PFSK-1 (cell line): ENCODE measurements at regions not wholly inside any gene's neighbourhood (a gene's known extent, or its start where the extent isn't known, plus 50 kb on each side); places are given as distances from the start of the nearest gene placed in this dataset.

ENCODE experiments used
- FOXP2 ChIP-seq: optimal IDR thresholded peaks from 2 replicates; pipeline ENCODE3; 2011; ENCODE audit warnings: borderline replicate concordance, control low read depth, inconsistent platforms; ENCODE audit not compliant: insufficient read depth; ENCODE audit errors: extremely low read length, extremely low read depth
- POLR2AphosphoS5 ChIP-seq: IDR thresholded peaks from 2 replicates; pipeline ENCODE4 v1.6.1; 2012; ENCODE audit warnings: low read depth, mild to moderate bottlenecking, control low read depth, low read length, moderate library complexity
- REST ChIP-seq, 2 experiments: IDR thresholded peaks; 2 replicates each; pipeline versions ENCODE4 v1.6.1 to v1.8.0; 2011 to 2012; ENCODE audit warnings: low read depth in 2 of 2, low read length in 2 of 2, control low read depth in 1 of 2, inconsistent platforms in 1 of 2, mild to moderate bottlenecking in 1 of 2, moderate library complexity in 1 of 2; ENCODE audit not compliant: insufficient read depth in 1 of 2
- SIN3A ChIP-seq: IDR thresholded peaks from 2 replicates; pipeline ENCODE4 v1.6.1; 2012; ENCODE audit warnings: mild to moderate bottlenecking, low read length, moderate library complexity, borderline replicate concordance; ENCODE audit not compliant: insufficient read depth
- TAF1 ChIP-seq: IDR thresholded peaks from 2 replicates; pipeline ENCODE4 v1.6.1; 2012; ENCODE audit warnings: low read length, control low read depth, borderline replicate concordance; ENCODE audit not compliant: insufficient read depth

GRCh38 chr5:116905885-116906284, 331.3 kb upstream of the SEMA6A start:
- TF ChIP-seq FOXP2 (no peak), POLR2AphosphoS5 (no peak), TAF1 (no peak), SIN3A (no peak), REST (IDR thresholded peaks at IDR 0.05; ENCODE audit: insufficient read depth in 1 of 2, low read depth in 2 of 2, low read length in 2 of 2) (no peak)

GRCh38 chr5:116900793-116901192, 326.2 kb upstream of the SEMA6A start:
- TF ChIP-seq SIN3A (no peak), POLR2AphosphoS5 (no peak), REST (IDR thresholded peaks at IDR 0.05; ENCODE audit: insufficient read depth in 1 of 2, low read depth in 2 of 2, low read length in 2 of 2) (no peak), FOXP2 (no peak), TAF1 (no peak)

- TF ChIP-seq POLR2AphosphoS5 = no peak
These were observed 324.3 kb upstream of the SEMA6A start for GRCh38 chr5:116898917-116899316.

GRCh38 chr5:116897291-116897690, 322.7 kb upstream of the SEMA6A start:
- TF ChIP-seq POLR2AphosphoS5 (no peak), SIN3A (no peak)

GRCh38 chr5:116896001-116896400, 321.4 kb upstream of the SEMA6A start:
- TF ChIP-seq SIN3A (no peak), POLR2AphosphoS5 (no peak), TAF1 (no peak), FOXP2 (no peak), REST (IDR thresholded peaks at IDR 0.05; ENCODE audit: insufficient read depth in 1 of 2, low read depth in 2 of 2, low read length in 2 of 2) (no peak)

- TF ChIP-seq TAF1 (no peak), POLR2AphosphoS5 (no peak), SIN3A (no peak)
These were observed 318.4 kb upstream of the SEMA6A start for GRCh38 chr5:116892993-116893392.

- TF ChIP-seq REST (IDR thresholded peaks at IDR 0.05; ENCODE audit: insufficient read depth in 1 of 2, low read depth in 2 of 2, low read length in 2 of 2) (no peak), TAF1 (no peak), SIN3A (no peak), POLR2AphosphoS5 (no peak), FOXP2 (no peak)
These were observed 312.5 kb upstream of the SEMA6A start for GRCh38 chr5:116887104-116887503.
